IMR-90 (cell line): ENCODE measurements at regions not wholly inside any gene's neighbourhood (a gene's known extent, or its start where the extent isn't known, plus 50 kb on each side); places are given as distances from the start of the nearest gene placed in this dataset.

Source experiments
- ATAC-seq: fragments of 200-7000 bp; cut with Tn5 transposase; 2 replicates; pipeline ENCODE4 v1.9.1; 2020; ENCODE audit warnings: low read depth, mild to moderate bottlenecking, moderate library complexity
- BruUV-seq: library from RNA; stranded (reverse); fragments of 400-500 nt; replicated peaks from 2 replicates; lab custom pipeline; 2021; lab: Mats Ljungman, UMichigan
- CTCF ChIA-PET: fragments of 300-600 bp; formaldehyde crosslinking; extraction: SDS; loops from one replicate; lab custom pipeline; 2021; ENCODE audit warnings: antibody characterized with exemption; lab: Yijun Ruan, JAX
- POLR2A ChIA-PET: fragments of 300-600 bp; sonication (Branson Sonifier 250); formaldehyde crosslinking; loops from one replicate; lab custom pipeline; 2022; ENCODE audit warnings: antibody characterized with exemption; ENCODE audit not compliant: unreplicated experiment; lab: Charles Lee
- DNase-seq: peaks from one replicate; pipeline ENCODE4 v3.0.0; 2013
- H2AFZ ChIP-seq: replicated peaks from 2 replicates; pipeline ENCODE3; 2013; ENCODE audit warnings: low read length, mild to moderate bottlenecking; ENCODE audit not compliant: poor library complexity
- H2AK5ac ChIP-seq: 2 replicates; pipeline ENCODE4 v1.6.1; 2013; ENCODE audit warnings: low read depth, low read length, inconsistent platforms
- H2AK9ac ChIP-seq: replicated peaks from 2 replicates; pipeline ENCODE3; 2013; ENCODE audit warnings: mild to moderate bottlenecking, low read depth, low read length, moderate library complexity; ENCODE audit not compliant: poor library complexity
- H2BK120ac ChIP-seq: 2 replicates; pipeline ENCODE4 v1.6.1; 2013; ENCODE audit warnings: low read depth, low read length, inconsistent platforms
- H2BK15ac ChIP-seq: 3 replicates; pipeline ENCODE4 v1.6.1; 2013; ENCODE audit warnings: low read depth, low read length, inconsistent platforms
- H2BK20ac ChIP-seq: 2 replicates; pipeline ENCODE4 v1.6.1; 2013; ENCODE audit warnings: low read depth, mild to moderate bottlenecking, inconsistent platforms, low read length, moderate library complexity
- H2BK5ac ChIP-seq: 2 replicates; pipeline ENCODE4 v1.6.1; 2013; ENCODE audit warnings: mild to moderate bottlenecking, low read depth, low read length, inconsistent platforms; ENCODE audit not compliant: poor library complexity, severe bottlenecking
- H3K14ac ChIP-seq: replicated peaks from 2 replicates; pipeline ENCODE4 v1.6.1; 2013; ENCODE audit warnings: low read depth, low read length, inconsistent platforms
- H3K18ac ChIP-seq: 2 replicates; pipeline ENCODE4 v1.6.1; 2013; ENCODE audit warnings: low read depth, low read length, control low read depth
- H3K23ac ChIP-seq: 2 replicates; pipeline ENCODE4 v1.6.1; 2013; ENCODE audit warnings: low read depth, low read length, inconsistent platforms
- H3K27ac ChIP-seq: 2 replicates; pipeline ENCODE4 v1.5.1; 2013; ENCODE audit warnings: mild to moderate bottlenecking, control low read depth, low read length; ENCODE audit not compliant: insufficient read depth
- H3K27me3 ChIP-seq: 2 replicates; pipeline ENCODE4 v1.6.1; 2013; ENCODE audit warnings: low read length; ENCODE audit not compliant: control insufficient read depth, insufficient read depth
- H3K36me3 ChIP-seq: 2 replicates; pipeline ENCODE4 v1.6.1; 2013; ENCODE audit warnings: low read length, mixed read lengths; ENCODE audit not compliant: control insufficient read depth, insufficient read depth
- H3K4ac ChIP-seq: 2 replicates; pipeline ENCODE4 v1.6.1; 2013; ENCODE audit warnings: low read depth, low read length, inconsistent platforms
- H3K4me1 ChIP-seq: 2 replicates; pipeline ENCODE4 v1.6.1; 2013; ENCODE audit warnings: low read length, mixed read lengths; ENCODE audit not compliant: control insufficient read depth, insufficient read depth
- H3K4me2 ChIP-seq: 2 replicates; pipeline ENCODE4 v1.6.1; 2013; ENCODE audit warnings: low read depth, mild to moderate bottlenecking, control low read depth, low read length, moderate library complexity
- H3K4me3 ChIP-seq: 2 replicates; pipeline ENCODE4 v1.5.1; 2013; ENCODE audit warnings: low read depth, mild to moderate bottlenecking, control low read depth, low read length, moderate library complexity; ENCODE audit not compliant: insufficient read depth
- H3K56ac ChIP-seq: 2 replicates; pipeline ENCODE4 v1.6.1; 2013; ENCODE audit warnings: low read length, inconsistent platforms; ENCODE audit not compliant: insufficient read depth; ENCODE audit errors: extremely low read depth
- H3K79me1 ChIP-seq, 2 experiments: 2 replicates each; pipeline ENCODE4 v1.6.1; 2013; ENCODE audit warnings: low read length in 2 of 2, inconsistent platforms in 1 of 2, low read depth in 1 of 2
- H3K9ac ChIP-seq: 2 replicates; pipeline ENCODE4 v1.6.1; 2013; ENCODE audit warnings: low read depth, low read length, control low read depth
- H3K9me1 ChIP-seq: 2 replicates; pipeline ENCODE4 v1.6.1; 2013; ENCODE audit warnings: low read length, inconsistent platforms; ENCODE audit not compliant: insufficient read depth
- H3K9me3 ChIP-seq: 2 replicates; pipeline ENCODE4 v1.6.1; 2013; ENCODE audit warnings: low read length; ENCODE audit not compliant: control insufficient read depth, insufficient read depth
- H4K20me1 ChIP-seq: 2 replicates; pipeline ENCODE4 v1.6.1; 2013; ENCODE audit warnings: low read length, inconsistent platforms; ENCODE audit not compliant: insufficient read depth
- H4K5ac ChIP-seq: 2 replicates; pipeline ENCODE4 v1.6.1; 2013; ENCODE audit warnings: mild to moderate bottlenecking, low read depth, low read length, control low read depth
- H4K8ac ChIP-seq, 2 experiments: 2 replicates each; pipeline ENCODE4 v1.6.1; 2013; ENCODE audit warnings: low read depth in 2 of 2, low read length in 2 of 2, control low read depth in 1 of 2, inconsistent platforms in 1 of 2
- H4K91ac ChIP-seq: 2 replicates; pipeline ENCODE4 v1.6.1; 2013; ENCODE audit warnings: low read depth, low read length, inconsistent platforms; ENCODE audit not compliant: insufficient read depth
- BHLHE40 ChIP-seq: fragments of 150-350 bp; IDR thresholded peaks from 2 replicates; pipeline ENCODE4 v1.6.1; 2016; ENCODE audit warnings: mild to moderate bottlenecking, low read depth, low read length
- CEBPB ChIP-seq: IDR thresholded peaks from 2 replicates; pipeline ENCODE4 v1.6.1; 2012; ENCODE audit warnings: low read depth, low read length, improper control_type of control experiment
- CHD1 ChIP-seq: IDR thresholded peaks from 2 replicates; pipeline ENCODE4 v1.6.1; 2012; ENCODE audit warnings: low read depth, low read length, improper control_type of control experiment
- ELK1 ChIP-seq: fragments of 150-350 bp; IDR thresholded peaks from 2 replicates; pipeline ENCODE4 v1.6.1; 2016; ENCODE audit warnings: low read depth, mild to moderate bottlenecking, low read length, moderate library complexity, borderline replicate concordance
- FOS ChIP-seq: fragments of 150-350 bp; IDR thresholded peaks from 2 replicates; pipeline ENCODE4 v1.6.1; 2016; ENCODE audit warnings: low read depth, low read length
- MAFK ChIP-seq: IDR thresholded peaks from 2 replicates; pipeline ENCODE4 v1.6.1; 2012; ENCODE audit warnings: low read depth, low read length, improper control_type of control experiment
- MXI1 ChIP-seq: IDR thresholded peaks from 2 replicates; pipeline ENCODE4 v1.6.1; 2012; ENCODE audit warnings: low read depth, mild to moderate bottlenecking, low read length, moderate library complexity, borderline replicate concordance
- NFE2L2 ChIP-seq: fragments of 150-350 bp; IDR thresholded peaks from 2 replicates; pipeline ENCODE4 v1.6.1; 2016; ENCODE audit warnings: low read depth, mild to moderate bottlenecking, low read length
- POLR2A ChIP-seq: IDR thresholded peaks from 2 replicates; pipeline ENCODE4 v1.6.1; 2012; ENCODE audit warnings: mild to moderate bottlenecking, low read depth, low read length
- RCOR1 ChIP-seq: IDR thresholded peaks from 2 replicates; pipeline ENCODE4 v1.6.1; 2012; ENCODE audit warnings: mild to moderate bottlenecking, low read length, improper control_type of control experiment; ENCODE audit not compliant: insufficient replicate concordance
- SMC3 ChIP-seq: fragments of 150-350 bp; IDR thresholded peaks from 2 replicates; pipeline ENCODE4 v1.6.1; 2016; ENCODE audit warnings: low read depth, mild to moderate bottlenecking, antibody characterized with exemption, low read length, moderate library complexity
- USF2 ChIP-seq: fragments of 150-350 bp; IDR thresholded peaks from 2 replicates; pipeline ENCODE4 v1.6.1; 2017; ENCODE audit warnings: mild to moderate bottlenecking, antibody characterized with exemption, low read length, low read depth
- WGBS, 2 experiments: methylation state at CpG; one replicate each; pipeline versions ENCODE4 v1.1.5 to v1.1.7; 2013; ENCODE audit warnings: missing lambda C conversion rate in 2 of 2; ENCODE audit not compliant: insufficient read length in 1 of 2; ENCODE audit errors: extremely low coverage in 2 of 2; 5-methylcytosine and 5-hydroxymethylcytosine counted together
- dilution Hi-C: fragments of 300-500 bp; cut with HindIII; formaldehyde crosslinking; loops from one replicate; pipeline ENCODE4 v1.14.3; 2018; ENCODE audit warnings: low sequenced_read_pairs; ENCODE audit not compliant: unreplicated experiment
- in situ Hi-C: fragments of 300-500 bp; cut with MboI; formaldehyde crosslinking; loops from 3 replicates; pipeline ENCODE4 v1.14.3; 2019; ENCODE audit warnings: low sequenced_read_pairs, inconsistent platforms, mixed read lengths
- intact Hi-C: fragments of 100-400 bp; cut with micrococcal nuclease; formaldehyde crosslinking; loops from 2 replicates; pipeline ENCODE4 v1.10.0; 2022

- no peak overlapping the region for H3K14ac ChIP-seq
- H4K8ac ChIP-seq = no peak overlapping the region
- intact Hi-C loops (loop anchor here (10.0 kb wide), 1 partner anchor 193 kb away; the partner anchor contains the start of genes C2CD4A and VPS13C), in situ Hi-C loops (no loop called here), dilution Hi-C loops (no loop called here)
- WGBS, 2 experiments = no CpG with 5 or more reads among the region's 5 CpGs
- no peak overlapping the region for H3K9ac ChIP-seq
- no peaks in the 10 kb centered on the region for H3K36me3 ChIP-seq
- H2BK20ac ChIP-seq = no peak overlapping the region
- H3K4me2 ChIP-seq = no peak overlapping the region
- H2BK120ac ChIP-seq = no peak overlapping the region
- no peak overlapping the region for H3K56ac ChIP-seq
- H3K27ac ChIP-seq = no peak overlapping the region
- no peak overlapping the region for H3K4ac ChIP-seq
- no peak overlapping the region for H2AK5ac ChIP-seq
- no peaks in the 10 kb centered on the region for H3K9me1 ChIP-seq
- H4K91ac ChIP-seq = no peak overlapping the region
- H4K5ac ChIP-seq = no peak overlapping the region
- no peak overlapping the region for H3K23ac ChIP-seq
- H3K9me3 ChIP-seq = peaks cover 20% of the 10 kb centered on the region
- H2BK5ac ChIP-seq = no peak overlapping the region
- no peak overlapping the region for H3K18ac ChIP-seq
- no peaks in the 10 kb centered on the region for H4K20me1 ChIP-seq
- ChIA-PET POLR2A (no interaction called here), CTCF (no interaction called here)
- DNase-seq (no peak), ATAC-seq (no peak)
- H3K27me3 ChIP-seq = peaks cover 10% of the 10 kb centered on the region
- no TSS peak for BruUV-seq
- no peak overlapping the region for H2AK9ac ChIP-seq
- no peaks in the 10 kb centered on the region for H3K79me1 ChIP-seq
- TF ChIP-seq MAFK (no peak), MXI1 (no peak), ELK1 (no peak), CEBPB (no peak), POLR2A (no peak), BHLHE40 (no peak), CHD1 (no peak), FOS (no peak), RCOR1 (no peak), USF2 (no peak), NFE2L2 (no peak), SMC3 (no peak)
- H3K4me3 ChIP-seq = no peak overlapping the region
- no peaks in the 10 kb centered on the region for H3K4me1 ChIP-seq
- no peak overlapping the region for H2BK15ac ChIP-seq
- H2AFZ ChIP-seq = no peak overlapping the region
These were observed 93.0 kb upstream of the C2CD4B start for GRCh38 chr15:62257996-62258521.
